Astrocyte of the cerebellum (primary cell): ENCODE measurements at regions not wholly inside any gene's neighbourhood (a gene's known extent, or its start where the extent isn't known, plus 50 kb on each side); places are given as distances from the start of the nearest gene placed in this dataset.

Experiments
- DNase-seq: peaks from one replicate; pipeline ENCODE4 v3.0.0-alpha.2; 2011; ENCODE audit warnings: low read depth
- H3K4me3 ChIP-seq: 2 replicates; pipeline ENCODE4 v1.5.1; 2011; ENCODE audit warnings: mild to moderate bottlenecking, low read depth, low read length, moderate library complexity
- CTCF ChIP-seq: IDR thresholded peaks from 2 replicates; pipeline ENCODE4 v1.5.1; 2012; ENCODE audit warnings: low read length, low read depth, moderate library complexity, mild to moderate bottlenecking; ENCODE audit errors: missing control alignments
- in situ Hi-C: cut with HindIII; loops from 2 replicates; pipeline ENCODE4 v1.10.0; 2017; ENCODE audit warnings: low sequenced_read_pairs

- TF ChIP-seq CTCF = no peak
- DNase-seq = no peak
- no peak overlapping the region for H3K4me3 ChIP-seq
- in situ Hi-C loops = no loop called here
These were observed 621.4 kb upstream of the DIPK2B start for GRCh38 chrX:45822124-45822523.

GRCh38 chrX:45818913-45819312 is 618.2 kb upstream of the DIPK2B start:
- TF ChIP-seq CTCF = no peak
- in situ Hi-C loops = no loop called here
- no peak overlapping the region for H3K4me3 ChIP-seq
- DNase-seq = no peak

- no peak for DNase-seq
- no peak overlapping the region for H3K4me3 ChIP-seq
- in situ Hi-C loops = no loop called here
- TF ChIP-seq CTCF = no peak
These were observed 614.8 kb upstream of the DIPK2B start for GRCh38 chrX:45815441-45815840.

- in situ Hi-C loops = no loop called here
- no peak for TF ChIP-seq CTCF
- DNase-seq = no peak
- no peak overlapping the region for H3K4me3 ChIP-seq
These were observed 610.6 kb upstream of the DIPK2B start for GRCh38 chrX:45811326-45811725.

- in situ Hi-C loops = no loop called here
- DNase-seq = peak; percentile 49
- H3K4me3 ChIP-seq = no peak overlapping the region
- no peak for TF ChIP-seq CTCF
These were observed 607.1 kb upstream of the DIPK2B start for GRCh38 chrX:45807572-45808425.

GRCh38 chrX:45806410-45807121 is 605.9 kb upstream of the DIPK2B start:
- in situ Hi-C loops = no loop called here
- peak; percentile 92 for DNase-seq
- TF ChIP-seq CTCF = no peak
- H3K4me3 ChIP-seq = peak overlapping the region; percentile 29
